Tibial nerve (tissue), 4 donors: ENCODE measurements at regions not wholly inside any gene's neighbourhood (a gene's known extent, or its start where the extent isn't known, plus 50 kb on each side); places are given as distances from the start of the nearest gene placed in this dataset.

ENCODE experiments used
- DNase-seq, 2 donors: peaks; one replicate each; pipeline ENCODE4 v3.0.0-alpha.2; 2019; ENCODE audit warnings: low spot score in 2 of 2
- H3K27ac ChIP-seq, 4 donors: fragments of 200-600 bp; sonication (generic) in 3 of 4; one replicate each; pipeline ENCODE4 v1.5.1; 2017 to 2019; ENCODE audit warnings: mild to moderate bottlenecking in 1 of 4
- H3K27me3 ChIP-seq, 2 donors: fragments of 200-600 bp; sonication (generic) in 1 of 2; one replicate each; pipeline versions ENCODE4 v1.5.1 to v1.6.0; 2017 to 2019
- H3K36me3 ChIP-seq, 3 donors: fragments of 200-600 bp; sonication (generic); one replicate each; pipeline ENCODE4 v1.5.1; 2018 to 2019
- H3K4me1 ChIP-seq, 4 donors: fragments of 200-600 bp; sonication (generic) in 3 of 4; one replicate each; pipeline ENCODE4 v1.5.1; 2017 to 2019
- H3K4me3 ChIP-seq, 4 donors: fragments of 200-600 bp; sonication (generic) in 3 of 4; one replicate each; pipeline ENCODE4 v1.5.1; 2017 to 2019; ENCODE audit warnings: mild to moderate bottlenecking in 1 of 4, moderate library complexity in 1 of 4
- H3K9me3 ChIP-seq, 4 donors: fragments of 200-600 bp; sonication (generic) in 3 of 4; one replicate each; pipeline ENCODE4 v1.5.1; 2017 to 2019
- CTCF ChIP-seq, 5 experiments: fragments of 200-600 bp in 3 of 5; fragments of 450-650 bp in 2 of 5; sonication (generic) in 3 of 5; IDR thresholded peaks; one replicate each; pipeline ENCODE4 v1.5.1; 2016 to 2019; ENCODE audit warnings: antibody characterized with exemption in 5 of 5, mild to moderate bottlenecking in 3 of 5, moderate library complexity in 2 of 5
- EP300 ChIP-seq, 2 donors: sonication (generic); formaldehyde crosslinking; IDR thresholded peaks; one replicate each; pipeline ENCODE4 v1.6.1; 2017; ENCODE audit warnings: antibody characterized with exemption in 2 of 2, mild to moderate bottlenecking in 1 of 2
- POLR2A ChIP-seq, 2 donors: fragments of 450-650 bp; IDR thresholded peaks; one replicate each; pipeline ENCODE4 v1.6.1; 2017; ENCODE audit warnings: antibody characterized with exemption in 2 of 2, mild to moderate bottlenecking in 2 of 2, moderate library complexity in 2 of 2
- WGBS, 2 donors: methylation state at CpG; one replicate each; pipeline ENCODE4 v1.1.5; 2018; 5-methylcytosine and 5-hydroxymethylcytosine counted together

GRCh38 chr22:27443306-27443705 is 358.2 kb downstream of the MN1 start:
- H3K27me3 ChIP-seq, result no peaks in the 10 kb centered on the region
- TF ChIP-seq EP300 (IDR thresholded peaks at IDR 0.05), result no peak
- TF ChIP-seq POLR2A (IDR thresholded peaks at IDR 0.05), result no peak
- no peak for TF ChIP-seq CTCF (IDR thresholded peaks at IDR 0.05)
- no peaks in the 10 kb centered on the region for H3K36me3 ChIP-seq
- peaks cover 0 to 6% (median 0%) of the 10 kb centered on the region in 4 donors for H3K4me1 ChIP-seq
- no peak overlapping the region for H3K27ac ChIP-seq
- H3K4me3 ChIP-seq, result no peak overlapping the region
- no peaks in the 10 kb centered on the region for H3K9me3 ChIP-seq
- no peak for DNase-seq
- WGBS, 2 donors, result 48 to 50% methylated on average over 7 of the region's 7 CpGs

GRCh38 chr22:27445881-27446280 is 355.7 kb downstream of the MN1 start:
- TF ChIP-seq CTCF (IDR thresholded peaks at IDR 0.05) (no peak), EP300 (IDR thresholded peaks at IDR 0.05) (no peak), POLR2A (IDR thresholded peaks at IDR 0.05) (no peak)
- Histone ChIP-seq H3K4me1 (no peaks in the 10 kb centered on the region), H3K4me3 (no peak overlapping the region), H3K36me3 (no peaks in the 10 kb centered on the region), H3K9me3 (peaks cover 0 to 10% (median 0%) of the 10 kb centered on the region in 4 donors), H3K27ac (no peak overlapping the region), H3K27me3 (no peaks in the 10 kb centered on the region)
- 63 to 64% methylated on average over 8 to 10 of the region's 10 CpGs for WGBS, 2 donors
- DNase-seq, result no peak

GRCh38 chr22:27447289-27447688 is 354.3 kb downstream of the MN1 start:
- no peak overlapping the region for H3K4me3 ChIP-seq
- no peak for TF ChIP-seq POLR2A (IDR thresholded peaks at IDR 0.05)
- TF ChIP-seq CTCF (IDR thresholded peaks at IDR 0.05), result no peak
- no peak for TF ChIP-seq EP300 (IDR thresholded peaks at IDR 0.05)
- no peaks in the 10 kb centered on the region for H3K4me1 ChIP-seq
- H3K36me3 ChIP-seq, result no peaks in the 10 kb centered on the region
- no peak for DNase-seq
- H3K27ac ChIP-seq, result no peak overlapping the region
- 76 to 77% methylated on average over 11 of the region's 11 CpGs for WGBS, 2 donors
- H3K27me3 ChIP-seq, result no peaks in the 10 kb centered on the region
- peaks cover 0 to 10% (median 0%) of the 10 kb centered on the region in 4 donors for H3K9me3 ChIP-seq

GRCh38 chr22:27450448-27450847 is 351.1 kb downstream of the MN1 start:
- peaks cover 0 to 10% (median 0%) of the 10 kb centered on the region in 4 donors for H3K9me3 ChIP-seq
- H3K36me3 ChIP-seq, result no peaks in the 10 kb centered on the region
- H3K4me1 ChIP-seq, result no peaks in the 10 kb centered on the region

GRCh38 chr22:27452245-27452644 is 349.3 kb downstream of the MN1 start:
- peaks cover 0 to 10% (median 0%) of the 10 kb centered on the region in 4 donors for H3K9me3 ChIP-seq

More at GRCh38 chr22:27450448-27450847, 351.1 kb downstream of the MN1 start:
- H3K4me3 ChIP-seq, result no peak overlapping the region
- no peak for DNase-seq
- no peaks in the 10 kb centered on the region for H3K27me3 ChIP-seq
- no peak overlapping the region for H3K27ac ChIP-seq
- TF ChIP-seq POLR2A (IDR thresholded peaks at IDR 0.05) (no peak), CTCF (IDR thresholded peaks at IDR 0.05) (no peak), EP300 (IDR thresholded peaks at IDR 0.05) (no peak)

More at GRCh38 chr22:27452245-27452644, 349.3 kb downstream of the MN1 start:
- H3K4me1 ChIP-seq, result no peaks in the 10 kb centered on the region
- TF ChIP-seq CTCF (IDR thresholded peaks at IDR 0.05), result no peak
- TF ChIP-seq EP300 (IDR thresholded peaks at IDR 0.05), result no peak
- no peak for TF ChIP-seq POLR2A (IDR thresholded peaks at IDR 0.05)
- no peaks in the 10 kb centered on the region for H3K36me3 ChIP-seq
- H3K4me3 ChIP-seq, result no peak overlapping the region
- WGBS, 2 donors, result 90 to 94% methylated on average over 4 of the region's 4 CpGs
- no peaks in the 10 kb centered on the region for H3K27me3 ChIP-seq
- DNase-seq, result no peak
- no peak overlapping the region for H3K27ac ChIP-seq
